Nucleus accumbens (tissue), 56 donors: ENCODE measurements at regions not wholly inside any gene's neighbourhood (a gene's known extent, or its start where the extent isn't known, plus 50 kb on each side); places are given as distances from the start of the nearest gene placed in this dataset.

ENCODE experiments used
- DNase-seq, 56 donors: peaks; one replicate each; lab custom pipeline; 2025; lab: John Stamatoyannopoulos, UW

DNA sequence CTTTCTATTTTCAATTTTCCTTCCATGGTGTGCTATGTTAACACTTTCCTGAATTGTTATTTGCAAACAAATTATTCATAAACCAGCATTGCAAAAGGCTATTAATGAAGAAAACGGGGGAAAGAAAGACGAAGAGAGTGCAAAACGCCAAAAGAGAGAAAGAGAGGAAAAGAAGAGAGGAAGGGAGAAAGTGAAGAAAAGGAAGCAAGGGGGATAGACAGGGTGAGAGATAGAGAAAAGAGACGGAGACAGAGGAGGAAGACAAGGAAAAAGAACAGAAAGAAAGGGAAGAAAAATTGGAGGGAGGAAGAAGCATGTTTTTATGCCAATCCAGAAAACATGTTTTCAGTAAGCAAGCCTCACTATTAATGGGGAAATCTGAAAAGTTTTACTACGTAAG is 310.6 kb downstream of the TFEC start:
- no peak for DNase-seq

DNA sequence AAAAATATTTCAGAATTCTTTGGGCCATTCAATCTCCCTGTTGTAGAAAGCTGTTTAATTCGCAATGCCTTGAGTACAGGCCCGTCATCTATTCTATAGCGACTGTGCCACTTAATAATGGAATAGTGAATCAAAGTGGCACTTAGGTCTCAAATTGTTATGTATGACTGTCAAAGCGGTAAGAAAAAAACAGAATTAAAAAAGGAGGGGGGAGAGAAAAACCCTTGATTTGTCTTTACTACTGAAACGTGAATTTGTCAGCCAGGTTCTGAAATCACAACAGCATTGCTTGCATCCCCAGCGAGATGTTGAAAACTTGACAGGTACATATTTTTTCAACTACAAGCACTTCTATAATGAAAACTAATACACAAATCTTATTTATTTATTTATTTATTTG is 320.9 kb downstream of the TFEC start:
- DNase-seq: no peak

DNA sequence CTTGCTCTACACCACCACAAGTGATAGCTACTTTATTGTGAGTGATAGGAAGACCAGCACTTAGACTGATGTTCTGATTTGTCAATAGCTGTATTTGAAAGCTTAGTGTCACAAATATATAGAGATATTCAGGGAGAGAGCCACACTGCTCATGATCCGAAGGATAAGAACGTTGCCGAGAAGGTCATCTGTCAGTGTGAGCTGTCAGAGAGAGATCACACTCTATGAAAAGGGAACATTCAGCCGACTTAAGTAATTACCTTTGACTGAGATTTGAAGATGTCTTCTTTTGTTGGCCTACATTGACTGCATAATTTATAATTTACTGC is 322.6 kb downstream of the TFEC start:
- no peak for DNase-seq

DNA sequence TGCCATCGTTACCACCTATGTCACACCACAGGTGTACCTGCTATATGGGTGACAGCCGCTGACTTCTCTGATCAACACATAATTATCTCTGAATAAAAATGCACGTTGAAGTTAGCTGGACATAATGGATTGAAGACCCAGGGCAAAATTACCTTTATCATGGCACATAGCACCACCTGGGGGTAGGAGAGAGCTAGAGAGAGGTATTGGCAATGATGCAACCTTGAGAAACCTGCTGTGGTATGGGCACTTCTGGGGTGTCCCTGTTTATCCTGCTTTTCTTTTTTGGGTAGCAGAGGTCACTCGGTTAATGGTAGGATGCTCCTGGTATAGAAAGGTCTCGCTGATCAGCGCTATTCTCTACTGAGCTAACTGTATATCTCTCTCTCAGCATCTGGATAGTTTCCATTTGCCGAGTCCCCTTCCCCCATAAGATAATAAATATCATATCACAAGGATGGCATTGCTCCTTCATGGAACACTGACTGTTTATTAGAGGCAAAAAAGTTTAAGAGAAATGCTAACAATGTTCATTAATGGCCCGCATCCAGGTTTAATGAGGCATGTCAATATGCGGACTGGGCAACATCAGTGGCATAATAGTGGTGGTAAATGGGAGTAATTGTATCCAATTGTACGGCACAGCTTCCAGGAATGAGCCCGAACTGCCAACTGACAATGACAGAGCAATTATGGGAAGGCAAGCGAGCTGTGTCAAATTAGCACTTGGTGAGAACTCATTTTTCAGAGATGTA is 323.1 kb downstream of the TFEC start:
- DNase-seq: peak in 1 of 56 donors; percentile 34

DNA sequence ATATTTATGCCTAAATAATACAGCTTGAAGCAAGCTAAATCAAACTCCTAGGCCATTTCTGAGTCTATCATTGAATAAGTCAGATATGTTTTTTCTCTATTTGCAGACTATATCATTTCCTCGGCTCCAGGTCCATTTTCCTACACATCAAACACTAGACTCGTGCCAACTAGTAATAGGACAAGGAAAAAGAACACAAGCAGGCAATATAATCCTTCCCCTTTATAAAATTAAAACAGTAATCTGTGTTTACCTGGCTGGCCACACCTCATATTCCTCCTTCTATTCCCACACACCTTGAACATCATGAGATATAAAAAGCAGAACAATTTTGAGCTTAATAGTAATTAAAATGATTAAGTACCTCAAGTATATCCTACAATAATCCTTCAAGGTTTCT is 325.7 kb downstream of the TFEC start:
- no peak for DNase-seq

DNA sequence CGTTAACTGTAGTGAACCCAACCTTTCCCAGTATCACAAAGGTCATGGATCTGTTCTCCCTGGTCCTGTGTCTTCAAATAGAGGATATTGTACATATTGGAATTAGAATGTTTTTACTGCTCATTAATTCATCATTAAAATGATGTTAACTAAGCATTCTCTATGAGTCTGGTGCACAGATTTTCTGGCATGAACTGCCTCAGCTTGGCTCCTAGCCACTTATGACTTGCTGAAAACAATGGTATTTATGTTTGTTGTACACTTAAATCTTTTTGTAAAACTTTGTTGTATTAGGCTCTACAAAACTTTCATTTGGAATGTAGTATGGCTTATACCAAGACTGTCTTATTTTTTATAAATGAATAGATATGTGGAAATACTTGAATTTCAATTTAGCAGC is 329.4 kb downstream of the TFEC start:
- DNase-seq: no peak

DNA sequence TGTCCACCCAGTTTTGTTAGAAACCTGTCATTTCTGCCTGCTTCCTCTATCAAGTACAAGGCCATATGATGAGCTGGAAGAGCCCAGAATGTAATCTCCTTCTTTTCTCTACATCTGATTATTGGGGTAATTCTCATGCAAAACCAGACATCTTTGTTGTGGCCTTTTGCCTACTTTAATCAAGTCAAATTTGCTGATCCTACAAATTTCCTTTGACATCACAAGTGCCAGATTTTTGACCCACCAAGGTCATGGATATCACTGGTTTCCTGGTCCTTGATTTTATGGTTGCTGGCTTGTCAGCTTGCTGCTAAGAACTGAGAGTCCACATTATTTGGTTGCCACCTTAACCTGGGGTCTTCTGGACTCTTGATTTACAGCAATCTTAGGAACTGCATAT is 336.1 kb downstream of the TFEC start:
- DNase-seq: no peak

DNA sequence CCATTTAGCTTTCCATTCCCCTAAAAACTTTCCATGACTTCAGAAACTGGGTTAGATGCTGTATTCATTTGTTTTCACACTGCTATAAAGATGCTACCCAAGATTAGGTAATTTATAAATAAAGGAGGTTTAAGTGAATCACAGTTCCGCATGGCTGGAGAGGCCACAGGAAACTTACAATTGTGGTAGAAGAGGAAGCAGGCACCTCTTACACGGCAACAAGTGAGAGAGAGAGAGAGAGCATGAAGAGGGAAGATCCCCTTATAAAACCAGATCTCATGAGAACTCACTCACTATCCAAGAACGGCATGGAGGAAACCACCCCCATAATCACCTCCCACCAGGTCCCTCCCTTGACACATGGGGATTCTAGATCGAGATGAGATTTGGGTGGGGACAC is 336.8 kb downstream of the TFEC start:
- no peak for DNase-seq

DNA sequence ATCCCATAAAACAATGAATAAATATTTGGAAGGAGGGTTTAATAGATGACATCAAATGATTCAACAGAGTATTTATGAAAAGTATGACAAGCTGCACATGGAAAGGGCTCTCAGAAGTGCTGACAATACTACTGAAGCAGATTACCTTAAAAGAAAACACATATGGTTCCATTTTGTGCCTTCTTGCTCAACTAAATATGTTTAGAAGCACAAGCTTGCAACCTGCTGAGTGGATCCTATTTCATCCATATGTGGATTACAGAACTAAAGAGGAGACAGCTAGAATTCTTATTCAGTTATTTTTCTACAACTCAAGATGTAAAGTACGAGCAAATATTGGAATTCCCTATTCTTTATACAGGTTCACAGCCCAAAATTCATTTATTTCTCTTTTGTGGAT is 340.6 kb downstream of the TFEC start:
- no peak for DNase-seq

DNA sequence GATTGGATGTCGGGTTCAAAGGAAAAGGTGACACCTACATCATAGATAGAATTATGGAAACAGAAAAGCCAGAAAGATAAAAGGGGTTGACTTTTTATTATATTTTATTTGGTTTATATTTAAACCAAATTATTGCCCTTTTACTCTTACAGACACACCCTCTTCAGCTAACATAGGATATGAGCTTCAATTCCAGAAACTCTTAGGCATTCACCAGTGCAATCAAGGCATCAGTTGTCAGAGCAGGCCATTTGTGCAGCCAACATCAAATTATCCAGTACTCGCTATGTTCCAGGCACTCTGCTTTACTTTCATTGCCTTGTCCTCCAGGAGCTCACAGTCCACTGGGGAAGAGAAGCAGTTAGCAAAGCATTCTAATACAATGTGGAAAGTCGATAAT is 347.5 kb downstream of the TFEC start:
- no peak for DNase-seq

DNA sequence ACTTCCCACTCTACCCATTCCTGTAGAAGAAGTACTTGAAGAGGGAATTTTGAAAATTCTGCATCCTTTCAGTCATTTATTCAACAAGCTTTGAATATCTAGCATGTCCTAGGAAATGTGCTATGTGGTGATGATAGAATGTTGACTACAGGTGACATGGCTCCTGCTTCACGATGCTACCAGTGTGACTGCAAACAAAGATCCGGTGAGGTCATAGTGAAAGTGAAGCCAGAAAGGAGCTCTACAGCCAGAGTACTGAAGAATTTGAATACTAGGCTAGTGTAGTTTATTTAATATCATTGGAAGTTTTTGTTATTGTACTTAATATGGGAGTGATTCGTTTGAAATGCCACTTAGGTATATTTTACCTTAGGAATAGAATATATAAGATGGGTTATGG is 348.1 kb downstream of the TFEC start:
- DNase-seq: no peak

DNA sequence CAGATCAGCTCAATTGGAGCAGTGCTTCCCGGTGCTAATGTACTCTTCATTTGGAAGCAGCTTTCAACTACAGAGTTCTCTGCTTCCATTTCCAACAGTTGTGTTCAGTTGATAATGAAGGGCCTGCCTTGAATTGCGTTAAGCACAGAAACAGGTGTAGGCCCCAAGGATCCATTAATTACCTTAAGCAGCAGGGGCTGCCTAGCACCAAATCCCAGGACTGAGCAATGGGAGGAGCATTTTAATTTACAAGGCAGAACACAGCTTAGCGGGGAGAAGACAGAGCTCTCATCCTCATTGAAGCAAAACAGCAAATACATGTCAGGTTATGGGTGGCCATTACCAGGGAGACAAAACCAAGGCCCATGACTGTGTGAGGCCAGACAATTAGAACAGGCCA is 349.6 kb downstream of the TFEC start:
- no peak for DNase-seq

DNA sequence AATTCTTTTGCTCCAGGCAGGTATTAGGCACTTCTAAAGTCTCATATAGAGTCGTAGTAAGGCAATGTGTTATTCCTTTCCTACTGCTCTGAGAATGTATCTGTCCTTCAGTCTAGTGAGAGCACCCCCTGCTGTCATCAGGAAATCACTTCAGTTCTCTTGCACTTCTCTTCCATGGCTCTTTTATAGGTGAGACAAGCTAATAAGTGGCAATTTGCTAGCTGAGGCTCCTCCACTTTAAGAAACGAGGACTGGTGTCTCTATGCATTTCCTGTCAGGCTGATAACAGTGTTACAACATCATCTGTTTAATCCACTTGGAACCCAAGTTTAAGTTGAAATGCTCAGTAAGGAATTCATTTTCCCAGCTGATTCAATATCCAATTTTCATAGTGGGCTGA is 350.6 kb downstream of the TFEC start:
- peak in 1 of 56 donors; percentile 18 for DNase-seq

DNA sequence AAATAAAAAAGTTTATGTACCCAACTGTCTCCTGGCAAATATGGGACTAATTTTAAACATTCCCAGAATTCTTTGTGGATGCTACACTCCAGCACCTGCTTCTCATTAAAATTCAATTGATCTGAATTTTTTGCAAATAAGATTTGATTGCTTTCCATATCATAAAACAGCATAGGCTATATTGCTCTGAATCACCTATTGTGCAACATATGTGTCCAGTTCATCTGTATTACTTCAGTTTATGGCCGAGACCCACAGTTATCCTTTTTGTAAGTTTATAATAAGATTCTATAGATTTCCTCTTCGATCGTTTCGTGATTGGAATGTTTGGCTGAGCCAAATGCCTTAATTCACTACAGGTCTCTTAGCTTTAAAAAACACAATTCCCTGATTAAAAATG is 351.1 kb downstream of the TFEC start:
- no peak for DNase-seq

DNA sequence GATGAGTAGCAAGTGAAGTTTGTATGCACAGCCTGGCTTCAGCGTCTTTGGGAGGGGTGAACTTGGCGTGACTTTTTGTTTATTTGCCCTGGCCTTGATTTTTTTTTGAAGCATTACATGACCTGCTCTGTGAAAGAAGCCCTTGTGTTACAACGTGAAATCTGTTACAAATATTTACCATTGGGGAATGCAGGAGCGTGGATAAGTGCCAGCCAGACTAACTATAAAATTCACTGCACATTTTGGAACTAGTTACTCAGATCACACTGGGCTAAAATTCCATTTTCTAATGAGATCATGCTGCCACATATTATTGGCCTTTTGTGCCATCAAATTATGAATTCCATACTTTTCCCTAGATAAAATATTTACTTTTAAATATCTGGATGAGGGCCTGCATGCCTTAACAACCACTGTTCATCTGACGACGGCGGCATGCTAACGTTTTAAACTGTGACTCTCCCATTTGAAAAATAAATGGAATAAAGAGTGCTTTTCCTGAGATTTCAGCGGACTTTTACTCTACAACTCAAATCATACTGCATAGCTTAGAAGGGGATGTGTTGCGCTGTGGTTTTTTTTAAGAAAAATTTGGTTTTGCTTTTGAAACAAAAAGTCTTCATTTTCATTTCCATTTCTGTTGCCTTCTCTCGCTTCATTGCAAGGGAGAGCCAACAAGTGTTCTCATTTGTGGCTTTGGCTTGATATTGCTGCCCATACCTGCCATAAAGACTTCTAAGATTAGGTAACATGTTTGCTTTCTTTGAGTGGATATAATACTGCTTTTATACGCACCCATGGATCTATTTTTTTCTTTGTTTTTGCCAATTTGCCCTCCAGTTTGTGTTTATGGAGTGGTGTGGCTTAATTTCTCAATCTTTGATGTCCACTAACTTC is 352.2 kb downstream of the TFEC start:
- no peak for DNase-seq

DNA sequence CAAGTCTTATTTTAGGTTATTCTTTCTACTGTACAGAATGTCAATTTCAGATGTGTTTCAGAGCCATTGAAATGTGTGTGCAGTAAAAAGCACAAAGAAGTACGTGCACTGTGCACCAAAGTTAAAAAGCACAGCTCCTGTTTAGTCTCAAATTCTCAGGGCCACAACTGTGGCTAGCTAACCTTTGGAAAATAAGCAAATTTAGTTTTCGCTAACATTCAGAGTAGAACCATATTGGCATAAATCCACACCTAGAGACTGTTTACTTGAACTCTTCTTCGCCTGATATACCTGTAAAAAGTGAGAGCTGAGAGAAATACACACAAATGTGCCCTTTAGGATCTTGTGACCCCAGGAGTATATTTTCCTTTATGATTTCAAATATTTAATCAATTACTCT is 353.9 kb downstream of the TFEC start:
- DNase-seq: no peak

DNA sequence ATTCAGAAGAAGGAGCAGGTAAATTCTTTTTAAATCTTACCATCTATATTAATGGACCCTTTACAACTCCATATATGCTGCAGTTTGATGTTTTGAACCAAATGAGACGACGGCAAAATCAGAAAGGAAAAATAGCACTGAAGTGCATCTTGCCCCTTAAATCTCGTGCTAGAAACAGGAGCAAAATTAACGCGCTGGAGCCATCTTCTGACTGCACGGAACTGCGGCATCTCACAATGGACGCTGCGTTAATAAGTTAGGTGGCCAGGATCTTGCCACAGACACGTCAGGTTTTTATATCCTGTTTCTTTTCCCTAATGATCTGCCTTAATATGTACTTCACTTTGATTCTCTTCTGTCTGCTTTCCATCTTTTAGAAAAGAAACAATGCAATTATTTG is 354.5 kb downstream of the TFEC start:
- DNase-seq: peak in 16 of 56 donors; percentile 1 to 67 (median 8)

DNA sequence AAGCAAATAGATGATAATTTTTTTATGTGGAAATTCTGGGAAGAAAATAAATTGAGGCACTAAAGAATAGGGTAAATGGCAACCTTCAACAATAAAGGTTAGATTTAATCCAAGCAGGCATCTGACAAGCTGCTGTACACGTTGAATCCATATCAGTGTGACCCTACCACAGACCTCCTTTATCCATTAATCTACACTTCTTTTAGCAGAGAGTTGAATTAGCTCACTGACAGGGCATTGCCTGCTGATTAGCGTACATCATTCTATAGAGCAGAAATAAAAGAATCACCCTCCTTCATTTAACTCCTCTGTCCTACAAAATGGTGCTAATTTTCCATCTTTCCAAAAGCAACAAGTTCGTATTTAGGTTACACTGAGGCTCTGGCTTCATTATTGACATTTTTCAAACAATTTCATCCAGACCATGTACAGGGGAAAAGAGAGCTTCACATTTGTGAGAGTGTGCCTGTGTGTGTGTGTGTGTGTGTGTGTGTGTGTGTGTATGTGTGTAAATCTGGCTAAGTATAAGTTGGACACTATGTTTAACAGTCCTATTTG is 356.0 kb downstream of the TFEC start:
- no peak for DNase-seq

DNA sequence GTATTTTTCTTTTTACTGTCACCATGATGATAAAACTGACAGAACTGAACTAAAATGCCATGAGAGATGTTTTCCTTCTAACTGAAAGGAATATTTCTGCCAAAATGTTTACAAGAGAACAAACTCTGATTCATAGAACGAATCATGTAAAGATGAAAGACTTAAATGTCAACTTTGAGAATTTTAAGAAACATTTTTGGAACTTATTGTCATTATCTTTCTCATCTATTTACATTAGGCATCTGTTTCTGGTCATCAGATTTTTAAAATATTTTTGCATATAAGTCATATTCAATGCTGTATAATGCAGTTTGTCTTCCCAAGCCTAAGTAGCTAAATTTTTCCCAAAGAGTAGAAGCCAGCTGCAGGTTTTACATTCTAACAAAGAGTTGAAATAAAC is 358.5 kb downstream of the TFEC start:
- no peak for DNase-seq

DNA sequence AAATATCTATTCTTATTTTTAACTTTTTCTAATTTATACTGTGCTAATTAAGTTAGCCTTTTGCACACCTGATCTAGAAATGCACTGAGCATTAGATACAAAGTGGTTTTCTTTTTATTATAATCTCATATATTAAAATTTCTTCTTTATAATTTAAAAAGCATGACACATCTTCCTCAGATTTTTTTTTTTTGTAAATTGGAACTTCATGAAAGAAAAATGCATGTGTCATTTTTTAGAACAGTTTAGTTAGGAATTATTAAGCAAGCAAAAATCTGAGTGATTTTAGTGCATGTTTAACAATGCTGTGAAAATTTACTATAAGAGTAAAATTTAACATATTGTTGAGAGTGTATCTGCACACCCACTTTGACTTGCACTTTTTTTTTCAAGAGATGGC is 367.9 kb downstream of the TFEC start:
- DNase-seq: no peak

DNA sequence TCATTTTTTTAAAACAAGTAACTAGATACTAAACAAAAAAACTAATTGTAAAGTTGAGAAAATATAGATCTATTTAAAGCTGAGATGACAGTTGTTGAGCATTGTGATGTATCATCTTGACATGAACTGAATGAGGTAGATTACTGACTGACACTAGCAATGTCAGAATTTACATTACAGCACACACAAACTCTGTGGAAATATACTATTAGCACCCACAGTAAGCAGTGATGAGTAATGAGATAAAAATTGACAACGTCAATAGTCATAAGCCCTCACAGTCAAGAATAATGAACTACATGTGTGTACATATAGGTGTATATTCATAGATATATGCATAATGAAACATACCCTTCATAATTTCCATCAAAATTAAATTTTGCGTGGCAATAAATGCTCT is 368.4 kb downstream of the TFEC start:
- DNase-seq: no peak

DNA sequence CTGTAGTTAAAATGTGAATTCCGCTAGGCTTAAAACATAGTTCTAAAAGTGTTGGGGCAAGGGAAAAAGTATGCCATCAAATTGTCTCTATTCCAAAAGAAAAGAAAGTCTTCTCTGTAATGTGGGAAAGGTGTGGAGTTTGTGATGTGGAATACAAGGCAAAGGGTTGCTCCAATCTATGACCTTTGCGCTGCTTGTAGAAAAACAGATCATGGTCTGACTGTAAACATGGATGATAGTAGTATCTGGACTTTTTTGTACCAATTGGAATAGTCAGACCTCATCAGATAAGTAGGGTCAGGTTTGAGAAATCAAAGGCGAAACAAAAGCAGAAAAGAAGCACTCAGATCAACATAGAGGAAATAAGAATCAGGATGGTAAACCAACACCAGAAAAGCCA is 372.3 kb downstream of the TFEC start:
- no peak for DNase-seq
